Astrocyte (in vitro differentiated cells and primary cell): ENCODE measurements at regions not wholly inside any gene's neighbourhood (a gene's known extent, or its start where the extent isn't known, plus 50 kb on each side); places are given as distances from the start of the nearest gene placed in this dataset.
A peak's percentile ranks its signal among the peaks of the same experiment; 100 is the strongest.

Source experiments
- DNase-seq: peaks from one replicate; pipeline ENCODE4 v3.0.0-alpha.2; 2010; ENCODE audit warnings: low read depth
- FAIRE-seq: peaks from 2 replicates; lab custom pipeline; 2011; peaks lifted over from hg19 to GRCh38; lab: Jason Lieb, UNC
- H2AFZ ChIP-seq: 2 replicates; pipeline ENCODE4 v1.6.0; 2012; ENCODE audit warnings: low read depth, low read length, inconsistent platforms
- H3K27ac ChIP-seq: 2 replicates; pipeline ENCODE4 v1.5.1; 2011; ENCODE audit warnings: low read depth, low read length, inconsistent platforms
- H3K27me3 ChIP-seq: 2 replicates; pipeline ENCODE4 v1.6.0; 2011; ENCODE audit warnings: low read length, inconsistent platforms; ENCODE audit not compliant: insufficient read depth
- H3K36me3 ChIP-seq: 2 replicates; pipeline ENCODE4 v1.5.1; 2011; ENCODE audit warnings: low read length, inconsistent platforms; ENCODE audit not compliant: insufficient read depth
- H3K4me1 ChIP-seq: 2 replicates; pipeline ENCODE4 v1.5.1; 2011; ENCODE audit warnings: low read length, inconsistent platforms; ENCODE audit not compliant: insufficient read depth
- H3K4me2 ChIP-seq: 2 replicates; pipeline ENCODE4 v1.6.0; 2012; ENCODE audit warnings: low read length, inconsistent platforms
- H3K4me3 ChIP-seq: 2 replicates; pipeline ENCODE4 v1.5.1; 2011; ENCODE audit warnings: low read depth, mild to moderate bottlenecking, low read length, inconsistent platforms; ENCODE audit not compliant: insufficient read depth
- H3K79me2 ChIP-seq: 2 replicates; pipeline ENCODE4 v1.6.0; 2012; ENCODE audit warnings: mild to moderate bottlenecking, low read length, inconsistent platforms; ENCODE audit not compliant: insufficient read depth
- H3K9ac ChIP-seq: 2 replicates; pipeline ENCODE4 v1.6.0; 2012; ENCODE audit warnings: mild to moderate bottlenecking, low read length, inconsistent platforms
- H3K9me3 ChIP-seq: 2 replicates; pipeline ENCODE4 v1.5.1; 2012; ENCODE audit warnings: low read depth, mild to moderate bottlenecking, low read length, inconsistent platforms; ENCODE audit not compliant: insufficient read depth
- H4K20me1 ChIP-seq: 2 replicates; pipeline ENCODE4 v1.6.0; 2012; ENCODE audit warnings: low read length, inconsistent platforms; ENCODE audit not compliant: insufficient read depth
- H3K27ac Mint-ChIP-seq: one replicate; pipeline ENCODE4 v1.8.0; 2021; ENCODE audit warnings: mild to moderate bottlenecking, mixed read lengths; ENCODE audit not compliant: unreplicated experiment
- H3K27me3 Mint-ChIP-seq: one replicate; pipeline ENCODE4 v1.8.0; 2021; ENCODE audit warnings: low read depth, mixed read lengths; ENCODE audit not compliant: unreplicated experiment
- H3K36me3 Mint-ChIP-seq: one replicate; pipeline ENCODE4 v1.8.0; 2021; ENCODE audit warnings: low read depth, mixed read lengths; ENCODE audit not compliant: unreplicated experiment
- H3K4me1 Mint-ChIP-seq: one replicate; pipeline ENCODE4 v1.8.0; 2021; ENCODE audit warnings: low read depth, mixed read lengths; ENCODE audit not compliant: unreplicated experiment
- H3K4me3 Mint-ChIP-seq: one replicate; pipeline ENCODE4 v1.8.0; 2021; ENCODE audit warnings: mild to moderate bottlenecking, moderate library complexity, mixed read lengths; ENCODE audit not compliant: unreplicated experiment
- H3K9me3 Mint-ChIP-seq: one replicate; pipeline ENCODE4 v1.8.0; 2021; ENCODE audit warnings: mild to moderate bottlenecking, mixed read lengths; ENCODE audit not compliant: unreplicated experiment
- EZH2 ChIP-seq: IDR thresholded peaks from 2 replicates; pipeline ENCODE4 v1.6.1; 2012; ENCODE audit warnings: mild to moderate bottlenecking, low read length, inconsistent platforms; ENCODE audit not compliant: insufficient read depth
- TF ChIP-seq, protein P1 (sequence below): IDR thresholded peaks from 2 replicates; pipeline ENCODE4 v1.5.1; 2011; ENCODE audit warnings: low read depth, mild to moderate bottlenecking, inconsistent platforms, low read length, moderate library complexity; ENCODE audit not compliant: insufficient read depth

DNA sequence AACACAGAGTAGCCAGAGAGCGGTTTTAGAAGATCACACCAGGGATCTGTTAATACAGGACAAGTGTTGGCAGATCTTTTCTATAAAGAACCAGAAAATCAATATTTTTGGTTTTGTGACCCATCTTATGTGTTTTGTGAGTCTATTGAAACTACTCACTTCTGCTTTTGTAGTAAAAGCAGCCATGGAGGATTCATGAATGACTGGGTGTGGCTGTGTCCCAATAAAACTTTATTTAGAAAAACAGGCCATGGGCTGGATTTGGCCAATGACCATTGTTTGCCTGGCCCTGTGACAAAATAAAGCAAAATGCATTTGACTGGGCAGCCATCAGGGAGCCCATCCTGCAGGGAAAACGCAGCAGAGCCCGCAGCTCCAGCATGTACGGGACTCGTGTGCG, 99.9 kb upstream of the ADRA2C start:
- Mint-ChIP-seq H3K27me3 (peaks cover 38% of the 10 kb centered on the region), H3K27ac (no peak overlapping the region), H3K36me3 (peaks cover 4% of the 10 kb centered on the region), H3K9me3 (peaks cover 4% of the 10 kb centered on the region), H3K4me3 (no peak overlapping the region), H3K4me1 (no peaks in the 10 kb centered on the region)
- Histone ChIP-seq H3K4me1 (no peaks in the 10 kb centered on the region), H3K9ac (no peak overlapping the region), H3K4me2 (no peak overlapping the region), H2AFZ (no peak overlapping the region), H3K27ac (no peak overlapping the region), H3K36me3 (no peaks in the 10 kb centered on the region), H3K79me2 (no peaks in the 10 kb centered on the region), H3K9me3 (peaks cover 4% of the 10 kb centered on the region), H4K20me1 (no peaks in the 10 kb centered on the region), H3K27me3 (peaks cover 2% of the 10 kb centered on the region), H3K4me3 (no peak overlapping the region)
- no peak for FAIRE-seq
- DNase-seq: no peak
- TF ChIP-seq, protein P1, sequence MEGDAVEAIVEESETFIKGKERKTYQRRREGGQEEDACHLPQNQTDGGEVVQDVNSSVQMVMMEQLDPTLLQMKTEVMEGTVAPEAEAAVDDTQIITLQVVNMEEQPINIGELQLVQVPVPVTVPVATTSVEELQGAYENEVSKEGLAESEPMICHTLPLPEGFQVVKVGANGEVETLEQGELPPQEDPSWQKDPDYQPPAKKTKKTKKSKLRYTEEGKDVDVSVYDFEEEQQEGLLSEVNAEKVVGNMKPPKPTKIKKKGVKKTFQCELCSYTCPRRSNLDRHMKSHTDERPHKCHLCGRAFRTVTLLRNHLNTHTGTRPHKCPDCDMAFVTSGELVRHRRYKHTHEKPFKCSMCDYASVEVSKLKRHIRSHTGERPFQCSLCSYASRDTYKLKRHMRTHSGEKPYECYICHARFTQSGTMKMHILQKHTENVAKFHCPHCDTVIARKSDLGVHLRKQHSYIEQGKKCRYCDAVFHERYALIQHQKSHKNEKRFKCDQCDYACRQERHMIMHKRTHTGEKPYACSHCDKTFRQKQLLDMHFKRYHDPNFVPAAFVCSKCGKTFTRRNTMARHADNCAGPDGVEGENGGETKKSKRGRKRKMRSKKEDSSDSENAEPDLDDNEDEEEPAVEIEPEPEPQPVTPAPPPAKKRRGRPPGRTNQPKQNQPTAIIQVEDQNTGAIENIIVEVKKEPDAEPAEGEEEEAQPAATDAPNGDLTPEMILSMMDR: no peak
- TF ChIP-seq EZH2: no peak

DNA sequence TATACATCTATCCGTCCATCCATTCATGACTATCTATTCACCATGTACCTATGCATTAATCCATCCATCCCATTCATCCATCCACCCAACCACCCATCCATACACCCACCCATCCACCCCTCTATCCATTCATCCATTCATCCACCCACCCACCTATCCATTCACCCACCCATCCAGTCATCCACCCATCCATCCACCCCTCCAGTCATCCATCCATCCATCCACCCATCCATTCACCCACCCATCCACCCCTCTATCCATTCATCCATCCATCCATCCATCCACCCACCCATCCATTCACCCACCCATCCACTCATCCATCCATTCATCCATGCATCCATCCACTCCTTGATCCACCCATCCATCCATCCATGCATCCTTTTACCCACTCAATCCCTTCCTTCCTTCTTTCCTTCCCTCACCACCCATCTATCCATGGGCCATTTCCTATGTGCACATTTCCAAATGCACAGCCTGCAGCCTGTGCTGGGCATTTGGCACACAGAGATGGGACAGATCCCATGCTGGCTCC, 100.8 kb upstream of the ADRA2C start:
- Mint-ChIP-seq H3K9me3 (peaks cover 4% of the 10 kb centered on the region), H3K27me3 (peaks cover 45% of the 10 kb centered on the region)
- no peak overlapping the region for H3K4me2 ChIP-seq

DNA sequence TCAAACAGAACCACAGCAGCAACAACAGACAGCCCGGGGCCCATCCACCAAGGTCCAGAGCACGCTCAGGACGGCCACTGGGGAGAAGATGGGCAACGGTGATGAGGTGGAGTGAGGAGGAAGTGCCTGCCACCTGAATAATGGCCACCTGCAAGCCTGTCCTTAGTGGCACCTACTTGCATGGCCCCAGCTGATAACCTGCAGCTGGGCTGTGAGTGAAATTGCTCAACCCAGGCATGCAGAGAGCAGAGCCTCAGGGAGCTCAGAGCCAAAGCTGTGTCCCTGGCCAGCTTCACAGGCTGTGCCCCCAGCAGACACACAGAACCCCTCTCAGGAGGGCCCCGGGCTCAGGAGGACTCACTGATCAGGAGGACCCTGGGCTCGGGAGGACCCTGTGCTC, 102.4 kb upstream of the ADRA2C start:
- H3K4me3 Mint-ChIP-seq: no peak overlapping the region
- H3K27ac Mint-ChIP-seq: no peak overlapping the region
- H3K36me3 Mint-ChIP-seq: no peaks in the 10 kb centered on the region
- Histone ChIP-seq H3K4me3 (no peak overlapping the region), H4K20me1 (no peaks in the 10 kb centered on the region), H3K79me2 (no peaks in the 10 kb centered on the region), H3K9me3 (peaks cover 4% of the 10 kb centered on the region), H3K9ac (no peak overlapping the region), H3K4me2 (no peak overlapping the region), H2AFZ (no peak overlapping the region), H3K27ac (no peak overlapping the region), H3K36me3 (no peaks in the 10 kb centered on the region), H3K27me3 (peaks cover 9% of the 10 kb centered on the region), H3K4me1 (no peaks in the 10 kb centered on the region)
- peaks cover 52% of the 10 kb centered on the region for H3K27me3 Mint-ChIP-seq
- FAIRE-seq (no peak), DNase-seq (no peak)
- H3K4me1 Mint-ChIP-seq: no peaks in the 10 kb centered on the region
- TF ChIP-seq, protein P1: no peak
- no peak for TF ChIP-seq EZH2
- peaks cover 4% of the 10 kb centered on the region for H3K9me3 Mint-ChIP-seq

More for the DNA sequence above, 100.8 kb upstream of the ADRA2C start:
- FAIRE-seq: no peak
- no peaks in the 10 kb centered on the region for H3K4me1 ChIP-seq
- no peaks in the 10 kb centered on the region for H3K79me2 ChIP-seq
- Mint-ChIP-seq H3K36me3 (peaks cover 4% of the 10 kb centered on the region), H3K27ac (peak overlapping the region; percentile 29), H3K4me3 (no peak overlapping the region), H3K4me1 (no peaks in the 10 kb centered on the region)
- peaks cover 4% of the 10 kb centered on the region for H3K9me3 ChIP-seq
- no peak overlapping the region for H3K4me3 ChIP-seq
- no peak for DNase-seq
- TF ChIP-seq, protein P1: no peak
- no peak for TF ChIP-seq EZH2
- no peak overlapping the region for H2AFZ ChIP-seq
- no peaks in the 10 kb centered on the region for H4K20me1 ChIP-seq
- no peak overlapping the region for H3K27ac ChIP-seq
- H3K27me3 ChIP-seq: peaks cover 5% of the 10 kb centered on the region
- H3K36me3 ChIP-seq: no peaks in the 10 kb centered on the region
- no peak overlapping the region for H3K9ac ChIP-seq
